ENCODE measurements at regions not wholly inside any gene's neighbourhood (a gene's known extent, or its start where the extent isn't known, plus 50 kb on each side); places are given as distances from the start of the nearest gene placed in this dataset.

- no peak for DNase-seq (ENCODE audit: low read depth, low spot score)
Observed at GRCh38 chr5:8239198-8239597, 370.2 kb downstream of the MTRR start.

GRCh38 chr5:8239646-8240045 is 370.7 kb downstream of the MTRR start:
- DNase-seq (ENCODE audit: low read depth, low spot score): no peak

GRCh38 chr5:8241076-8241475 is 372.1 kb downstream of the MTRR start:
- DNase-seq (ENCODE audit: low read depth, low spot score): no peak

GRCh38 chr5:8241558-8241957 is 372.6 kb downstream of the MTRR start:
- no peak for DNase-seq (ENCODE audit: low read depth, low spot score)

GRCh38 chr5:8247049-8247899 is 378.3 kb downstream of the MTRR start:
- no peak for DNase-seq (ENCODE audit: low read depth, low spot score)

GRCh38 chr5:8253376-8253775 is 384.4 kb downstream of the MTRR start:
- DNase-seq (ENCODE audit: low read depth, low spot score): no peak

GRCh38 chr5:8254674-8255073 is 385.7 kb downstream of the MTRR start:
- no peak for DNase-seq (ENCODE audit: low read depth, low spot score)

GRCh38 chr5:8258801-8259200 is 389.9 kb downstream of the MTRR start:
- DNase-seq (ENCODE audit: low read depth, low spot score): no peak

- DNase-seq (ENCODE audit: low read depth, low spot score): no peak
Observed at GRCh38 chr5:8270246-8270645, 401.3 kb downstream of the MTRR start.

- no peak for DNase-seq (ENCODE audit: low read depth, low spot score)
Observed at GRCh38 chr5:8280711-8281363, 411.9 kb downstream of the MTRR start.

GRCh38 chr5:8288334-8288733 is 419.4 kb downstream of the MTRR start:
- DNase-seq (ENCODE audit: low read depth, low spot score): no peak

GRCh38 chr5:8288897-8289516 is 420.1 kb downstream of the MTRR start:
- no peak for DNase-seq (ENCODE audit: low read depth, low spot score)

GRCh38 chr5:8289779-8290178 is 420.8 kb downstream of the MTRR start:
- DNase-seq (ENCODE audit: low read depth, low spot score): no peak

- DNase-seq (ENCODE audit: low read depth, low spot score): no peak
Observed at GRCh38 chr5:8290721-8291120, 421.8 kb downstream of the MTRR start.

GRCh38 chr5:8291641-8292040 is 422.7 kb downstream of the MTRR start:
- no peak for DNase-seq (ENCODE audit: low read depth, low spot score)

GRCh38 chr5:8295141-8295540 is 426.2 kb downstream of the MTRR start:
- no peak for DNase-seq (ENCODE audit: low read depth, low spot score)

- DNase-seq (ENCODE audit: low read depth, low spot score): no peak
Observed at GRCh38 chr5:8299716-8300115, 430.8 kb downstream of the MTRR start.

GRCh38 chr5:8304341-8304740 is 435.4 kb downstream of the MTRR start:
- DNase-seq (ENCODE audit: low read depth, low spot score): no peak

GRCh38 chr5:8306288-8306896 is 437.4 kb downstream of the MTRR start:
- DNase-seq (ENCODE audit: low read depth, low spot score): no peak

GRCh38 chr5:8314965-8315364 is 446.0 kb downstream of the MTRR start:
- no peak for DNase-seq (ENCODE audit: low read depth, low spot score)

- no peak for DNase-seq (ENCODE audit: low read depth, low spot score)
Observed at GRCh38 chr5:8316608-8317280, 447.8 kb downstream of the MTRR start.

- no peak for DNase-seq (ENCODE audit: low read depth, low spot score)
Observed at GRCh38 chr5:8317335-8317734, 448.4 kb downstream of the MTRR start.
